GM12801 (cell line): ENCODE measurements at regions not wholly inside any gene's neighbourhood (a gene's known extent, or its start where the extent isn't known, plus 50 kb on each side); places are given as distances from the start of the nearest gene placed in this dataset.

Source experiments
- TF ChIP-seq, protein P1 (sequence below): IDR thresholded peaks from one replicate; pipeline ENCODE4 v1.5.1; 2011; ENCODE audit warnings: control low read depth; ENCODE audit not compliant: insufficient read length; ENCODE audit errors: extremely low read depth

DNA sequence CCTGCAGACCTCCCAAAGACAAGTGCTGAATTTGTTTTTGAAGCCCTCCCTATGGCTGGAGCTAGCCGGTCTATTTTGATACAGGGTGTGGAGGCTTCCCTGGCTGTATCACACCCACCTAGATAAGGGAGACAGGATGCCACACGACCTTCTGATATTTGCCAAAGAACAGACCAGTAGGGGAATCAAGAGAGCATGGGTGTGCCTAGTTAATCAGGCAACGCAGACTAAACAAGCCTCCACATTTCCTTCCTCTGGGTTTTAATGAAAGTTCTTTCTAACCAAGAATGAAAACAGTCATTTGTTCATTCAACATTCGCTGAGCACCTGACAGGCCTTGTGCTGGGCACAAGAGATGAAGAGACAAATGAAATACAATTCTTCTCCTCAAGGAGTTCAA is 446.8 kb downstream of the PLPP3 start:
- TF ChIP-seq, protein P1, sequence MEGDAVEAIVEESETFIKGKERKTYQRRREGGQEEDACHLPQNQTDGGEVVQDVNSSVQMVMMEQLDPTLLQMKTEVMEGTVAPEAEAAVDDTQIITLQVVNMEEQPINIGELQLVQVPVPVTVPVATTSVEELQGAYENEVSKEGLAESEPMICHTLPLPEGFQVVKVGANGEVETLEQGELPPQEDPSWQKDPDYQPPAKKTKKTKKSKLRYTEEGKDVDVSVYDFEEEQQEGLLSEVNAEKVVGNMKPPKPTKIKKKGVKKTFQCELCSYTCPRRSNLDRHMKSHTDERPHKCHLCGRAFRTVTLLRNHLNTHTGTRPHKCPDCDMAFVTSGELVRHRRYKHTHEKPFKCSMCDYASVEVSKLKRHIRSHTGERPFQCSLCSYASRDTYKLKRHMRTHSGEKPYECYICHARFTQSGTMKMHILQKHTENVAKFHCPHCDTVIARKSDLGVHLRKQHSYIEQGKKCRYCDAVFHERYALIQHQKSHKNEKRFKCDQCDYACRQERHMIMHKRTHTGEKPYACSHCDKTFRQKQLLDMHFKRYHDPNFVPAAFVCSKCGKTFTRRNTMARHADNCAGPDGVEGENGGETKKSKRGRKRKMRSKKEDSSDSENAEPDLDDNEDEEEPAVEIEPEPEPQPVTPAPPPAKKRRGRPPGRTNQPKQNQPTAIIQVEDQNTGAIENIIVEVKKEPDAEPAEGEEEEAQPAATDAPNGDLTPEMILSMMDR = no peak

DNA sequence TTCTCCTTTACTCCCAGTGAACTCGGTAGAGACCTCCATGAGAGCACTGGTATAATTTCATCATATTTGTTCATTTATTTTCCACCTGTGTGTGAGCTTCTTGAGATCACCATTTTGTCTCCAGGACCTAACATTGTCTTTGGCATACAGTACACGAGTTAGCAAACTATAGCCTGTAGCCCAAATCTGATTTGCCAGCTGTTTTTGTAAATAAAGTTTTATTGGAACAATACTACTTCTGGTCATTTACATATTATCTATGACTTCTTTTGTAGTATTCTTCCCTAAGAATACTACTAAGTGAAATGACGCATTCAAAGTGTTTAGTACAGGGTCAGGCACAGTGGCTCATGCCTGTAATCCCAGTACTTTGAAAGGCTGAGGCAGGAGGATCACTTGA is 449.5 kb downstream of the PLPP3 start:
- TF ChIP-seq, protein P1 = no peak

DNA sequence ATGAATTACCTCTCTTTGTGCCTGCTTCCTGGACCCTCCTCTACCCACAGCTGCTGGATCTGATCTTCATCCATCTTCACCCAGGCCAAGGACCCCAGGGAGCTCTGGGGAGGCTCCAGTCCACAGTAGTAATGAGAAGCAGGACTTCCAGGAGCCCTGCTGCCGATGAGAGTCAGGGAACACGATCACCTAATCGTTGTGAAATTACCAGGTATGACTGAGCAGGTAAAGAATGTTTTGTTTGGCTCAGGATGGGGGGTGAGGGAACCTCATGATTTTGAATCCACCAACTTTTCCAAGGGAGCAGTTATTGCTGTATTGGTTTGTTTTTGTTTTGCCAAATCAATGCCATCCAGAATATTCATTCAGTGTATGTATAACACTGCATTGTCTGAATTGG is 454.0 kb downstream of the PLPP3 start:
- TF ChIP-seq, protein P1 = no peak

DNA sequence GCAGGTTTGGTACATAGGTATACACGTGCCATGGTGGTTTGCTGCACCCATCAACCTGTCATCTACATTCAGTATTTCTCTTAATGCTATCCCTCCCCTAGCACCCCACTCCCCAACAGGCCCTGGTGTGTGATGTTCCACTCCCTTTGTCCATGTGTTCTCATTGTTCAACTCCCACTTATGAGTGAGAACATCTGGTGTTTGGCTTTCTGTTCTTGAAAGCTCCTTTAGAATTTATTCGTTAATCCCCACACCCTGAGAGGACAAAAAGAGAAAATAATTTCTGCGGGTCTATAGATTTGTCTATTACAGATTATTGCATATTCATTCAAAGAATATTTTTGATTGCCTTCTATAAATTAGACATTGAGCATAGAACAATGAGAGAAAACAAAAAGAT is 455.5 kb downstream of the PLPP3 start:
- TF ChIP-seq, protein P1 = no peak

DNA sequence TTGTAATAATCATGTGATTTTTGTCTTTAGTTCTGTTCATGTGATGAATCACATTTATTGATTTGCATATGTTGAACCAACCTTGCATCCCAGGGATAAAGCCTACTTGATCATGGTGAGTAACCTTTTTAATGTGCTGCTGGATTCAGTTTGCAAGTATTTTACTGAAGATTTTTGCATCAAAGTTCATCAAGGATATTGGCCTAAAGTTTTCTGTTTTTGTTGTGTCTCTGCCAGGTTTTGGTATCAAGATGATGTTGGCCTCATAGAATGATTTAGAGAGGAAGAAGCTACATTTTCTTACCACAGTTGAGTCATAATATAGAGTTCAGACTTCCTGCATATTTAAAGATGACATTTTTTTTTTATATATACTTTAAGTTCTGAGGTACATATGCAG is 455.9 kb downstream of the PLPP3 start:
- TF ChIP-seq, protein P1 = no peak

DNA sequence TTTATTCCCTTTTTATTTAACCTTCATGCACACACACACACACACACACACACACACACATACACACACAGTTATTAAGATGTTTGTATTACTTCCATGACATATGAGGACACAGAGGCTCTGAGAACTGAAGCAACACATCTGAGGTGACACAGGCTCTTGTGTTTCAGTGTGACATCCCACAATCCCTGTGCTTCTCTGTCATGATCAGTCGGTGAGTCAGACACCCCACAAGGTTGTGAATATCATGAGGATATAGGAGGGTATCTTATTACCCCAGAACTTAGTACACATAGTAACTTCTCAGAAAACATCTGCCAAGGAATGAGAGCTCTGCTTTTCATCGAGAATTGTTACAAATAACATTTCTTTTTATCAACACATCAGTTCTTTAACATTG is 459.3 kb downstream of the PLPP3 start:
- TF ChIP-seq, protein P1 = no peak

DNA sequence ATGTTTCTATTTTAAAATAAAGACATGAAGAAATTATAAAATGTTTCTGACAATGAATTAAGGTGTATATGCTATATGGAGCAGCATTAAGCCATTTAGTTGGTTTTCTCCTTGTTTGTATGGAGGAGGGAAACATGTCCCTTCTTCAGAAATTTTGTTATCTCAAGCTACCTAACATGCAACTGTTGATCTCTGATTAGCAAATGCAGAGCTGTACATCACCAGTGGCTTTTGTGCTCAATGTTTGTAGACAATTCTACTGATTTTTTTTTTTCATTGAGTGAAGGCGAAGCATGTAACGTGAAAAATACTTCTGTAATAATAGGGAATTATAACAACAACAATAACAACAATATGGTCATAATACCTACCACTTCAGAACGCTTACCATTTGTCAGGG is 463.7 kb downstream of the PLPP3 start:
- TF ChIP-seq, protein P1 = no peak

DNA sequence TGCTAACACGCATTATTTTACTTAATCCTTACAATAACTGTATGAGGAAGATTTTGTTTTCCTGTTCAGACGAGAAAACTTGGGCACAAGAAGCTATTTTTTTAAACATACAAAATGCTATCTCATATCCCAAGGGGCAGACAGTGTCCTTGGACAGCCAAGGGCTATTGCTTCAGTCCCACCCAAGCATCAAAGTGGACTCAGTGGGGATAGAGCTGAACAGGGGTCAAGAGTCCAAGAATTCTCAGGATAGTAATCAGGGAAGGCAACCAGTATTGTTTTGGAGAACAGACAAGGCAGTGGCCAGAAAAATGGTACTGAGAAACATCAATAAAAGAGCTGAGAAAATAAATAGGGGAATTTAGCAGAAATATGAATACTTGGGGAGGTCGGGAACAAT is 465.7 kb downstream of the PLPP3 start:
- TF ChIP-seq, protein P1 = no peak
